ENCODE measurements at regions not wholly inside any gene's neighbourhood (a gene's known extent, or its start where the extent isn't known, plus 50 kb on each side); places are given as distances from the start of the nearest gene placed in this dataset.

DNA sequence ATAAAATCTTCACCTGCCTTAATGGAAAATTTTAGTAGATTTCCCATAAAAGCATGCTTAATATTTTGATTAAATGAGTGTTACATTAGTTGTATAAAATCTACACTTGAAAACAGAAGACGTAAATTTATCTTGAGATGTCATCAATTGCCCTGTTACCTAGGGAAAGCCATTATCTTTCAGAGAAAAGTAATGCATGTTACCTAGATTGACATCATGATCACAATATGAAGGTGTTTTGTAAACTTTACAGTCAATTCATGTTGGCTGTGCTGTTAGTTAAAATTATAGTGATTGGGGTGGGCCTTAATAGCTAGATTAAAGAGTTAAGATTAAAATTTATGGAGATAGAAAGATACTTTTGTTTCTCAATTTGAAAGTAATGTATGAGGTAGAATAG lies 293.2 kb upstream of the PCDH18 start:
- TF ChIP-seq, protein P1, sequence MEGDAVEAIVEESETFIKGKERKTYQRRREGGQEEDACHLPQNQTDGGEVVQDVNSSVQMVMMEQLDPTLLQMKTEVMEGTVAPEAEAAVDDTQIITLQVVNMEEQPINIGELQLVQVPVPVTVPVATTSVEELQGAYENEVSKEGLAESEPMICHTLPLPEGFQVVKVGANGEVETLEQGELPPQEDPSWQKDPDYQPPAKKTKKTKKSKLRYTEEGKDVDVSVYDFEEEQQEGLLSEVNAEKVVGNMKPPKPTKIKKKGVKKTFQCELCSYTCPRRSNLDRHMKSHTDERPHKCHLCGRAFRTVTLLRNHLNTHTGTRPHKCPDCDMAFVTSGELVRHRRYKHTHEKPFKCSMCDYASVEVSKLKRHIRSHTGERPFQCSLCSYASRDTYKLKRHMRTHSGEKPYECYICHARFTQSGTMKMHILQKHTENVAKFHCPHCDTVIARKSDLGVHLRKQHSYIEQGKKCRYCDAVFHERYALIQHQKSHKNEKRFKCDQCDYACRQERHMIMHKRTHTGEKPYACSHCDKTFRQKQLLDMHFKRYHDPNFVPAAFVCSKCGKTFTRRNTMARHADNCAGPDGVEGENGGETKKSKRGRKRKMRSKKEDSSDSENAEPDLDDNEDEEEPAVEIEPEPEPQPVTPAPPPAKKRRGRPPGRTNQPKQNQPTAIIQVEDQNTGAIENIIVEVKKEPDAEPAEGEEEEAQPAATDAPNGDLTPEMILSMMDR (IDR thresholded peaks at IDR 0.05; ENCODE audit: borderline replicate concordance, extremely low read depth, low read length, poor library complexity, severe bottlenecking) = no peak
- TF ChIP-seq EZH2 (IDR thresholded peaks at IDR 0.05; ENCODE audit: borderline replicate concordance, low read depth, low read length, severe bottlenecking) = no peak
